ENCODE measurements at regions not wholly inside any gene's neighbourhood (a gene's known extent, or its start where the extent isn't known, plus 50 kb on each side); places are given as distances from the start of the nearest gene placed in this dataset.

DNA sequence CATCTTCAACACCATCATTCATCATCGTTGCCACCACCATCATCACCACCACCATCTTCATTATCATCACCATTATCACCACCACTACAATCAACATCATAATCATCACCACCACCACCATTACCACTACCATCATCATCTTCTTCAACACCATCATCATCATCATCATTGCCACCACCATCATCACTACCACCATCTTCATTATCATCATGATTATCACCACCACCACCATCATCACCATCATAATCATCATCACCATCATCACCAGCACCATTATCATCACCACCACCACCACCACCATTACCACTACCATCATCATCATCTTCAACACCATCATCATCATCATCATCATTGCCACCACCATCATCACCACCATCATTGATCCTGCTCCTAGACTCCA lies 112.7 kb downstream of the OAT start:
- H3K27me3 ChIP-seq (ENCODE audit: insufficient read depth, low read length), result no peaks in the 10 kb centered on the region
- H3K4me2 ChIP-seq (ENCODE audit: low read length), result no peak overlapping the region
- H3K27ac ChIP-seq (ENCODE audit: low read depth, low read length), result no peak overlapping the region
- no peak overlapping the region for H3K4me3 ChIP-seq (replicated peaks in 1 of 2; ENCODE audit: low read depth in 1 of 2, low read length in 2 of 2)
- CTCF ChIA-PET, result no interaction called here
- BruUV-seq (replicated peaks), result no TSS peak
- peaks cover 1 to 6% of the 10 kb centered on the region in 2 experiments; a peak in 2 of 4 replicates for H3K9me3 ChIP-seq (ENCODE audit: control insufficient read depth in 1 of 2, insufficient read depth in 1 of 2, low read depth in 1 of 2, low read length in 2 of 2)
- no peaks in the 10 kb centered on the region for H3K4me1 ChIP-seq (ENCODE audit: control insufficient read depth in 1 of 2, insufficient read depth in 2 of 2, low read length in 2 of 2)
- RAD21 ChIA-PET (ENCODE audit: low non-redundant PET in 1 of 2, low total read pairs in 2 of 2, uncharacterized antibody in 2 of 2, unreplicated experiment in 2 of 2), result no interaction called here
- no peak overlapping the region for H3K9ac ChIP-seq (ENCODE audit: low read length)
- intact Hi-C loops (cut with micrococcal nuclease), result no loop called here
- H3K36me3 ChIP-seq (ENCODE audit: control insufficient read depth in 1 of 2, insufficient read depth in 2 of 2, low read length in 2 of 2), result no peaks in the 10 kb centered on the region
- TF ChIP-seq, protein P1, sequence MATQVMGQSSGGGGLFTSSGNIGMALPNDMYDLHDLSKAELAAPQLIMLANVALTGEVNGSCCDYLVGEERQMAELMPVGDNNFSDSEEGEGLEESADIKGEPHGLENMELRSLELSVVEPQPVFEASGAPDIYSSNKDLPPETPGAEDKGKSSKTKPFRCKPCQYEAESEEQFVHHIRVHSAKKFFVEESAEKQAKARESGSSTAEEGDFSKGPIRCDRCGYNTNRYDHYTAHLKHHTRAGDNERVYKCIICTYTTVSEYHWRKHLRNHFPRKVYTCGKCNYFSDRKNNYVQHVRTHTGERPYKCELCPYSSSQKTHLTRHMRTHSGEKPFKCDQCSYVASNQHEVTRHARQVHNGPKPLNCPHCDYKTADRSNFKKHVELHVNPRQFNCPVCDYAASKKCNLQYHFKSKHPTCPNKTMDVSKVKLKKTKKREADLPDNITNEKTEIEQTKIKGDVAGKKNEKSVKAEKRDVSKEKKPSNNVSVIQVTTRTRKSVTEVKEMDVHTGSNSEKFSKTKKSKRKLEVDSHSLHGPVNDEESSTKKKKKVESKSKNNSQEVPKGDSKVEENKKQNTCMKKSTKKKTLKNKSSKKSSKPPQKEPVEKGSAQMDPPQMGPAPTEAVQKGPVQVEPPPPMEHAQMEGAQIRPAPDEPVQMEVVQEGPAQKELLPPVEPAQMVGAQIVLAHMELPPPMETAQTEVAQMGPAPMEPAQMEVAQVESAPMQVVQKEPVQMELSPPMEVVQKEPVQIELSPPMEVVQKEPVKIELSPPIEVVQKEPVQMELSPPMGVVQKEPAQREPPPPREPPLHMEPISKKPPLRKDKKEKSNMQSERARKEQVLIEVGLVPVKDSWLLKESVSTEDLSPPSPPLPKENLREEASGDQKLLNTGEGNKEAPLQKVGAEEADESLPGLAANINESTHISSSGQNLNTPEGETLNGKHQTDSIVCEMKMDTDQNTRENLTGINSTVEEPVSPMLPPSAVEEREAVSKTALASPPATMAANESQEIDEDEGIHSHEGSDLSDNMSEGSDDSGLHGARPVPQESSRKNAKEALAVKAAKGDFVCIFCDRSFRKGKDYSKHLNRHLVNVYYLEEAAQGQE (IDR thresholded peaks at IDR 0.05; ENCODE audit: low read depth), result no peak
- TF ChIP-seq, protein P2, sequence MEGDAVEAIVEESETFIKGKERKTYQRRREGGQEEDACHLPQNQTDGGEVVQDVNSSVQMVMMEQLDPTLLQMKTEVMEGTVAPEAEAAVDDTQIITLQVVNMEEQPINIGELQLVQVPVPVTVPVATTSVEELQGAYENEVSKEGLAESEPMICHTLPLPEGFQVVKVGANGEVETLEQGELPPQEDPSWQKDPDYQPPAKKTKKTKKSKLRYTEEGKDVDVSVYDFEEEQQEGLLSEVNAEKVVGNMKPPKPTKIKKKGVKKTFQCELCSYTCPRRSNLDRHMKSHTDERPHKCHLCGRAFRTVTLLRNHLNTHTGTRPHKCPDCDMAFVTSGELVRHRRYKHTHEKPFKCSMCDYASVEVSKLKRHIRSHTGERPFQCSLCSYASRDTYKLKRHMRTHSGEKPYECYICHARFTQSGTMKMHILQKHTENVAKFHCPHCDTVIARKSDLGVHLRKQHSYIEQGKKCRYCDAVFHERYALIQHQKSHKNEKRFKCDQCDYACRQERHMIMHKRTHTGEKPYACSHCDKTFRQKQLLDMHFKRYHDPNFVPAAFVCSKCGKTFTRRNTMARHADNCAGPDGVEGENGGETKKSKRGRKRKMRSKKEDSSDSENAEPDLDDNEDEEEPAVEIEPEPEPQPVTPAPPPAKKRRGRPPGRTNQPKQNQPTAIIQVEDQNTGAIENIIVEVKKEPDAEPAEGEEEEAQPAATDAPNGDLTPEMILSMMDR (IDR thresholded peaks at IDR 0.05 in 2 of 3, conservative IDR thresholded peaks at IDR 0.05 in 1 of 3; ENCODE audit: borderline replicate concordance in 1 of 3, insufficient read depth in 1 of 3, low read depth in 2 of 3, low read length in 2 of 3), result no peak
- TF ChIP-seq TCF7L2 (IDR thresholded peaks at IDR 0.05; ENCODE audit: borderline replicate concordance, extremely low read depth, insufficient read depth, insufficient read length) (no peak), EZH2 (IDR thresholded peaks at IDR 0.05) (no peak), CEBPB (IDR thresholded peaks at IDR 0.05; ENCODE audit: low read depth) (no peak), SRF (IDR thresholded peaks at IDR 0.05; ENCODE audit: low read depth) (no peak), POLR2A (IDR thresholded peaks at IDR 0.05; ENCODE audit: borderline replicate concordance, extremely low read depth, insufficient read depth, insufficient read length) (no peak), ELF1 (IDR thresholded peaks at IDR 0.05; ENCODE audit: borderline replicate concordance, low read depth) (no peak), YY1 (IDR thresholded peaks at IDR 0.05; ENCODE audit: extremely low read depth, insufficient replicate concordance, low read depth, low read length) (no peak)
- TF ChIP-seq, protein P3, sequence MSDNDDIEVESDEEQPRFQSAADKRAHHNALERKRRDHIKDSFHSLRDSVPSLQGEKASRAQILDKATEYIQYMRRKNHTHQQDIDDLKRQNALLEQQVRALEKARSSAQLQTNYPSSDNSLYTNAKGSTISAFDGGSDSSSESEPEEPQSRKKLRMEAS (IDR thresholded peaks at IDR 0.05), result no peak
- DNase-seq (ENCODE audit: low read depth, low spot score) (no peak), ATAC-seq (no peak)
- 0 out of 2 replicates have a peak, but pooled peaks cover 3% of the 10 kb centered on the region for H3K9me2 ChIP-seq (ENCODE audit: insufficient read depth)
- H2AFZ ChIP-seq (ENCODE audit: low read depth, low read length, poor library complexity, severe bottlenecking), result no peak overlapping the region
- no peaks in the 10 kb centered on the region for H4K20me1 ChIP-seq (ENCODE audit: insufficient read depth)
- H3K79me2 ChIP-seq (ENCODE audit: insufficient read depth, low read length), result no peaks in the 10 kb centered on the region
- POLR2A ChIA-PET, result no interaction called here
